ENCODE measurements at regions not wholly inside any gene's neighbourhood (a gene's known extent, or its start where the extent isn't known, plus 50 kb on each side); places are given as distances from the start of the nearest gene placed in this dataset.

- DNase-seq, result no peak
Measured at GRCh38 chr5:7317751-7318150, 78.2 kb upstream of the ADCY2 start.

GRCh38 chr5:7320701-7321301 lies 75.1 kb upstream of the ADCY2 start:
- no peak for DNase-seq

- DNase-seq, result no peak
Measured at GRCh38 chr5:7321724-7322123, 74.2 kb upstream of the ADCY2 start.

GRCh38 chr5:7324919-7325318 lies 71.0 kb upstream of the ADCY2 start:
- DNase-seq, result no peak

GRCh38 chr5:7325975-7326913 lies 69.7 kb upstream of the ADCY2 start:
- no peak for DNase-seq

GRCh38 chr5:7329141-7329540 lies 66.8 kb upstream of the ADCY2 start:
- no peak for DNase-seq

GRCh38 chr5:7329712-7330111 lies 66.2 kb upstream of the ADCY2 start:
- DNase-seq, result no peak

- no peak for DNase-seq
Measured at GRCh38 chr5:7330256-7330655, 65.7 kb upstream of the ADCY2 start.

GRCh38 chr5:7331131-7331530 lies 64.8 kb upstream of the ADCY2 start:
- DNase-seq, result no peak
